ENCODE measurements at regions not wholly inside any gene's neighbourhood (a gene's known extent, or its start where the extent isn't known, plus 50 kb on each side); places are given as distances from the start of the nearest gene placed in this dataset.

DNA sequence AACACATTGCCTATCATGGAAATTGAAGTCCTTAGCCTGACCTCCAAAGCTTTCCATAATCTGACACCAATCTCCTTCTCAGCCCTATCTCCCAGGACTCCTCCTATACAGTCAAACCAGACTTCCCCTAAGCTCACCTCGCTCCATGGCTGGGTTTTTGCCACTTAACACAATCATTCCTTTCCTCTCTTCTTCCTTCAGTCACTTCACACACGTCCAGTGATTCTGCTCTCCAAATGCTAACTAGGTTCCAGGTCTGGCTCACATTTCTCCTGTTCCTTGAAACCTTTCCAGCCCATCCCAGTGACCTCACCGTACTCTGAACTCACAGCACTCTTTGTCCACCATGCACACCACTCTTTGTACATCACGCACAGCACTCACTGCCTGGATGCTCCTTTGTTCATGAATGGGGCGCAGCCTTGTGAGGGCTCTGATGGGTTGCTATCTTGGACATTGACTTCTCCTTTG lies 98.4 kb downstream of the GLUL start:
- DNase-seq = no peak

DNA sequence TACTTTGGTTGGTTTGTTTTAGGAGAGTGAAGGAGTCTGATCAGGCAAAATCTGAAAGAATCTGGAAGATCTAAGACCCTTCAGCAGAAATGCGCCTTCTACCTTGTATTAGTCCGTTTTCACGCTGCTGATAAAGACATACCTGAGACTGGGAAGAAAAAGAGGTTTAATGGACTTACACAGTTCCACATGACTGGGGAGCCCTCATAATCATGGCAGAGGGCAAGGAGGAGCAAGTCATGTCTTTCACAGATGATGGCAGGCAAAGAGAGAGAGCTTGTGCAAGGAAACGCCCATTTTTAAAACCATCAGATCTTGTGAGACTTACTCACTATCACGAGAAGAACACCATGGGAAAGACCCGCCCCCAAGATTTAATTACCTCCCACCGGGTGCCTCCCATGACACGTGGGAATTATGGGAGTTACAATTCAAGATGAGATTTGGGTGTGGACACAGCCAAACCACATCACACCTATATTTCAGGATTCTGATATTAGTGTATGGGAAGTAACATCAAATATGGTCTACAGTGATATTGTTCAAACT lies 99.3 kb downstream of the GLUL start:
- no peak for DNase-seq

DNA sequence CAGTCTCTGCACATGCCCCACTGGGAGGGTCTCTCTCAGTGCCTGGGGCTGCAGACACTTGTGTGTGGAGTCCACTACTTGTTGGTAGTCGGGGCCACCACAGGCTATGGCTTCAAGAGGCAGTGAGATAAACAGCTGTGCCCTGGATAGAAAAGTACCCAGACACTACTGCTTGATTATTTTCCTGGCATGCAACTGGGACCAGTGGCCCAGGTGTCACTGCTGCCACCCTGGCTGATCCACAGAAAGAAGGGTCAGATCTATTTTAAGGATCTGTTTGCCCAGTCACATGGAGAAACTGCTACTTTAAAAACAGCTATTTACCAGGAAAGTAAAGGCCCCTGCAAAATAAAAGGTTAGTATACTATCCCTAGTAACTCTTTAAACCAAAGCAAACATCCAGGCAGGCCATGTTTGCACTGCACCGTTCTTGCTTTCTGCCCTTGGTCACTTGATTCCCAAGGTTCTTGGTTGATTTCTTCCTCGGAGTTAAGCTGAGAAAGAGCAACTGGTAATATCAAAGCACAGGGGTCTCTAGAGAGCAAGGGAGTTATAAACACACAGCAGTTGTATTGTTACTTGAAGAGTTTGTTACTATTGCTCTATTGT lies 99.9 kb downstream of the GLUL start:
- no peak for DNase-seq

DNA sequence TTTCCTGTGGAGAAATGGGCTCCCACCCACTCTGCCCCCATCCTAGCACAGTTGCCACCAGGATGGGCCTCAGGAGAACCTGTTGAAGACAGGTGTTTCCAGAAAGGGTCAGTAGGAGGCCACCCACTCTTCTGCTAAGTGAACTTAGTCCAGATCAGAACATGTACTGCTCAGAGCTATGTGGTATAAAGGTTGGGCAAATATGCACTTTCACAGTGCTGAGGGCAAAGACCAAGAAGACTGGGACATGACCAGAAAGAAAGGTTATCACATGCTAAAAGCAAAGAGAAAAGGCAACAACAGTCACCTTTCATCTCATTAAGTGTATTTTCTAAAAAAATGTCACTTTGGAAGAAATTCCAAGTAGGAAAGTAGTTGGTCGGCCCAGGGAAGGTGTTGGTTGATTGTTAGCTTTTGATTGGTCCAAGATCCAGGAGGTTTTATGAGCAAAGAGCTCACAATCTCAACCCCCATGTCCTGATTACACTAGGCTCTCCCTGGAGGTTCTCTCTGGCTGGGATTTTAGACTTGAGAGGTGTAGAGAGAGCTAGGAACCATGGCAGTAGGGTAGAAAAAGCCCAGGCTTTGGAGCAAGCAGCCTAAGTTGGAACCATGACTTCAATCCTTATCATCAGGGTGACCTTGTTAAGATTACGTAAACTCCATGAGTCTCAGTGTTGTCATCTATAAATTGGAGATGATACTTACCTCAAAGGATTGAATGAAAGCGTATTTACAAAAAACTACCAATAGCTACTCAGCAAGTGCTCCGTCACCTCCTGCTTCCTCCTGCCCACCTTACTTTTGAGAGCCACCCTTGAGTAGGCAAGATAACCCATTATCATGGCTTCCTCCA lies 102.6 kb downstream of the GLUL start:
- no peak for DNase-seq

DNA sequence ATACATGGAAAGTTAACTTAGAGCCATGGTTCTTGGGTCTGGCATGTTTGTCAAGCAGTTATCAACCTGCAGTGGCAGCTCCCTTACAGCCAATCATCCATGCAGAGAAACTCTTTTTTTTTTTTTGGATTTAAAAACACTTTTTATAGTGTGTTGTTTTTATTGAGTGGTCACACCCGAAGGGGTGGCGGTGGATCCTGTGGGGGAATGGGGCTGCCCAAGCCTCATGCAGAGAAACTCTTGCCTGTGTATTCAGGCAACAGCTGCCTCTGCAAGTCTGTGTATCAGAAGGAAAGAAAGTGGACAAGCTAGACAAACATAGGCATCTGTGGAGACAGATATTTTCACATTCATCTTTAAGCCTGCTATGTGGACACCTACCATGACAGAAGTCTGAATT lies 104.8 kb downstream of the GLUL start:
- no peak for DNase-seq

DNA sequence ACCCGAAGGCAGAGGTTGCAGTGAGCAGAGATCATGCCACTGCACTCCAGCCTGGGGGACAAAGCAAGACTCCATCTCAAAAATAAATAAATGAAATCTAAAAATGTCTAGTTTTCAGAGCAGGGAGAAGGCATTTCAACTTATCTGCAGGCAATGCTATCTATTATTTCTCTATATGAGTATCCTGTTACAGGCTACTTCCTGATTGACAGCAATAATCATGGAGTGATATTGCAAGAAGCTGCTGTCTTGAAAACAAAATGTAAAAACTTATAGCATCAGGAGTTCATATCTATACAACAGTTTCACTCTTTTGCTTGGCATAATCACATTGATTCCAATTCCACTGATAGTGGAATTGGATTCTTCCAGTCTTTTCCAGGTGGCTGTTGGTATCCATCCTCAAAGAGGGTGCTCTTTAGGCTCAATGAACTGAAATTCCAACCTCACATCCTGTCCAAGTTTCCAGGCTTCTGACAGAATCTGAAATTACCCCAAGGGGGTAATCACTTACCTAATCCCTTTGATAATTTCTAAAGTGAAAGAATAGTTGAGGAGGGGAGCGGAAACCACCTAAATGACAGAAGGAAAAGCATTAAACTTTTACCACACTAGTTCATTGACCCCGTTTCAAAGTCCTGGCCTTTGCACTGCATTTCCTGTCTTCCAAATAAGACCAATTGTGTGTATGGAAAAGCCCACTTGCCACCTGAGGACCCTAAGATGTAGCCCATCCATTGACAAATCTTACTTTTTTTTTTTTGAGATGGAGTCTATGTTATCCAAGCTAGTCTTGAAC lies 107.6 kb downstream of the GLUL start:
- DNase-seq = no peak

DNA sequence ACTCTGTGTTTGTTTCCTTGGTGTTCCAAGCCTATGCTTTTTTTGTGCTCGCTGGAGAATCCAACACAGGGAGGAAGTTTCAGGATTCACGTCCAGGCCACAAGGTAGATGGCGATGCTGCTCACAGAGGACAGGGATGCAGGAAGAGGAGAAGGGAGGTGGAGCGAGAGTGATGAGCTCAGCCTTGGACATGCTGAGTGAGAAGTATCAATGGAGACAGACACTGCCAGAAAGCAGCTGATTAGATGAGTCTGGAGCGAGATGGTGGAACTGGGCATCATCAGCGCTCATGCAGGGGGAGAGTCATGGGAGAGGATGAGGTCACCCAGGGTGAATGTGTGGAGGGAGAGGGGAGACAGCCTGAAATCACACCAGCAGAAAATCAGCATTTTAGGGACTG lies 110.0 kb downstream of the GLUL start:
- DNase-seq = no peak

DNA sequence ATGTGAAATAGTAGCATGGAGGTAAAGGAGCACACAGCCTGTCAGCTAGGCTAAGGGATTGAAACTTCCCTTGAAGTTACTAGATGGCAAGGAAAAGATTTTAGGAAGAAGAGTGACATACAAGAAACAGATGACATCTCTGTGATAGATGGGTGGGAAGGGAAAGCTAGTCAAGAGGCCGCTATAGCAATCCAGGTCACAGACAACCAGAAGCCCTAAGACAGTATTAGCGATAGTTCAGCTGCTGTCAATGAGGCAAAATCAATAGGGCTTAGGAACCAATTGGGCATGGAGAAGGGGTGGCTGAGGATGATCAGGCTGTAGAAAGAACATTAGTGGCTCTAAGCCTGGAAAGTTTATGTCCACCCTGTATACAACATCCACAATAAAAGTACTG lies 111.1 kb downstream of the GLUL start:
- DNase-seq = no peak

DNA sequence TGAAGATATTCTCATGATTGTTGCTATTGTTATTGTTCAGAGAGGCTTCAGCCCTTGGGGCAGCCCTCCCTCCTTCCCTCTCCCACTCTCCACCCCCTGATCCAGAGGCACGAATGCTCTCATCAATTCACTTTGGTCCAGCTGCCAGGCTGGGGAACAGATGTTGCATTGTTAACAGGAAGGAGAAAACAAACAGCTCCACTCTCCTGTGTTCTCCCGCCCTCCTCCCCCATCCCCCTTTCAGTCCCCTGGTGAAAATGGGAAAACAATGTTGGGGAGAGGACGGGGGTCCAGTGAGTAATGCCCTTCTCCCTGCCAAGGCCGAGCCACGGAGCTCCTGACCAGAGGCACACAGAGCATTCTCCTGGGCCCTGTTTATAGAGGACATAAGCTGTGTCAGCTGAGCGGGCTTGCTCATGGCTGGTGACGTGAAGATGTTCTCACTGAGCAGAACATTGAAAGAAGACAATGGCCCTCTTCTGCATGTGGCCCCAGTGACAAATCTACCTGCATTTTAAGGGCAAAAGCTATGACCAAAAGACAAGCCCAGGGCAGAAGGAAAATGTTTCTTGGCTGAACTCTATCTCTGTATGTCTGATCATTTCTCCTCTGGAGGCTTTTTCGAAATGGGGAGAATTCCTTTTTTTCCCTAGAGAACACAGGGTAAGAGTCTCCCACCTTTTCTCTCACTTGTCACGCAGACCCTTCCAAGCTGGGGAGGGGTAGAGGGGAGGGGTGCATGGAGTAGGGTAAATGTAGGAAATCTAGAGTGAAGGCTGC lies 111.7 kb downstream of the GLUL start:
- DNase-seq = no peak

DNA sequence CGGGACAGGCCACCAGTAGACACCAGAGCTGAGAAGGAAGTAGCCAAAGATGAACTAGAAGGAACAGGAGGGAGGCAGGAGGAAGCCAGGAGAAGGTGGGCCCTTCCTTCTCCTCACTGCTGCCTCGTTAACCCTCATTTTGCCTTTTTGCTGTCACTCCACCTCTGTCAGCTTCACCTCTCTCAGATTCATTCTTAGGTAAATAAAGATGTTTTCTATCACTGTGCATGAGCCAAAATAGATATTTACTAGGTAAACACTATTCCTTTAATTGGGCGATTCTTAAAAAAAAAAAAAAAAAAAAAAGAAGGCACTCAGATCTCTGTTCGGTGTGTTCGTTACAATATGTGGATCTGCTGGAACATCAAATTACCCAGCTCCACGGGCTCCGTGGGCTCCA lies 112.3 kb downstream of the GLUL start:
- no peak for DNase-seq

DNA sequence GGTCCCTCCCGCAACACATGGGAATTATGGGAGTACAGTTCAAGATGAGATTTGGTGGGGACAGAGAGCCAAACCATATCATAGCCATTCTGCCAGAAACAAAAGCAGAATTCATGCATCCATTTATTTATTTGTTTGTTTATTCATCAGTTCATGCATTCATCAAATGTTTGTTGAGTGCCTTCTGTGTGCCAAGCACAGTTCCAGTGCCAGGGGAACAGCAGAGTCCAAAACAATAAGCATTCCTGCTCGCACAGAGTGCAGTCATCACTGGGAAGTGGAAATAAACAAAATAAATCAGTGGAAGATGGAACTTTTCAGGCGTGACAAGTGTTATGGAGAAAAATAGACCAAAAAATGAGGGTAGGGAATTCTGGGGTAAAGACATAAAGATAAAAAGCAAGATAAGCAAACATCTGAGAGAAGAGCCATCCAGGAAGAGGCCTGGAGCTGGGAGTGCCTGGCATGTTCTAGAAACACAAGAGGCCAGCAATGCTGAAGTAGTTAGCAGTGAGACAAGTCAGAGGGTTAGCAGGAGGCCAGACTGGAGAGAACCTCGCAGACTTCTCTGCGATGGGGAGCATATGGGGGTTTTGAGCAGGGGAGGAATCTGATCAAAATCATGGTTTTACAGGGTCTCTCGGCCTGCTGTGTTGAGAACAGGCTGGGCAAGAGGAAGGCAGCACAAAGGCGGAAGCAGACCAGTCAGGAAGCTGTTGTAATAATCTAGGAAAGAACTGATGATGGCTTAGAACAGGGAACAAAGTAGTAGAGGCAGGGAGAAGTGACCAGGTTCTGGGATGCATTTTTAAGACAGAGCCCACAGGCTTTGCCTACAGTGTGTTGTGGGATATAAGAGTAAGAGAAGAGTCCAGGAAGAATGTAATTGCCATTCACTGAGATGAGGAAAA lies 113.2 kb downstream of the GLUL start:
- DNase-seq = no peak

DNA sequence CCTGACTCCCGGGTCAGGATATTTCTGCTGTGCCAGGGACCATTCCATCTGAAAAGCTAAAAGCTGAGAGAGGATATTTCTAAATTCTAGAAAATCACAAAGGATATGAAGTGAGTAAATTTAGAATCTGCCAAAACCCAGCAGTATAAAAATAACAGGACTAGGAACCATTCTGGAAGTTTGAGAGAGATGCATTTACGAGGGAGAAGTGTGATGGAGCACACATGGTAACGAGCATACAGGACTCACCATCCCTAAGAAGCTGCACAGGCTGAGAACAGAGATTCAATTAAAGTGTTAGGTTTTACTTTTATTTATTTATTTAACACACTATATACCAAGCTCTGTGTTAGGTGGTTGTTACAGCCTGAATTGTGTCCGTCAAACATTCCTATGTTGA lies 116.3 kb downstream of the GLUL start:
- DNase-seq = no peak

DNA sequence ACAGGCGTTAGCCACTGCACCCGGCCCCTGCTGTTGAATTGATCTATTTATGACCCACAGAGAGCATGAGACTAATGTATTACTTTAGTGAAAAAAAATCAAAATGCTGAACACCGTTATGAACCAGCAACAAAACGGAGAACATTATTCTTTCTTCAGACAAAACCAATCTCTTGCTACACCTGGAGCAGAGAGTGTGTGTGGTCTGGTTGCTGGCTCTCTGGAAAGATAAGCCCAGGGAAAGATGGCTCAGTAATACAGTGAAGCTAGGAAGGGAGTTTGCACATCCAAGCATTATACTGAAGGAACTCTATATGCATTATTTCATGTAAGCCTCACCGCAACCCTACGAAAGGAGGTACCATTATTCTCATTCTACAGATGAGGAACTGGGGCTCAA lies 117.0 kb downstream of the GLUL start:
- DNase-seq = no peak

DNA sequence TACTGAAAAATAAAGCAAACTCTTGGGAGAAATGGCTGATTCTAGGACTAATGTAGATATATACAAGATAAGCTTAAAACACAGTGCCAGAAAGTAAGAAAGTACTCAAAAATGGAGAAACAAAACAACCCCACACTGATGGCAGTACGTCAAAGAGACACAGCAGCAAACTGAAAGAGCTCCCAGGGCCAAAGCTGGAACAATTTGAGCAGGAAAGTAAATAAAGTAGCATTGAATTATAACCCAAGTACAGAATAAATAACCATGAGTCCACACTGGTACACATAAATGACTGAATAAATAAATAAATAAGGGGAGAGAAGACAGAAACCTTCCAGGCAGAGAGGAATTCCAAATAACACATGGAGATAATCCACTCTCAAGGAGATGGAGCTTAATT lies 120.9 kb downstream of the GLUL start:
- DNase-seq = no peak

DNA sequence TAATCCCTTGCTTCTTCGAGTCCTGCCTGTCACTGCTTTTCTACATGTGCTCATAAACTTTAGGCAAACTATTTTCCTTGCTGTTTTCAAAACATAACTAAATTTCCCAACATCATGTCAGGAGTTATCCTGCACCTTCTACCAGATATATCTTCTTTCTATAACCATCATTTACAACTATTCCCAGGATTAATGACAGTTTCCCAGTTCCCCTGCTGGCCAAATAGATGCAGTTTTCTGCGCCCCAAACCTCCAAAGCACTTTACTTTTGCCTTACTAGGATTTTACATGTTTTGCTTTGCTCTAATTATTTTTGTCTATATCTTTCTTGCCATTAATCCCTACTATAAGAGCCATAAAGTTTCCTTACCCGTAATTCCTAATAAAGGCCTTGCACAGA lies 122.5 kb downstream of the GLUL start:
- DNase-seq = no peak

DNA sequence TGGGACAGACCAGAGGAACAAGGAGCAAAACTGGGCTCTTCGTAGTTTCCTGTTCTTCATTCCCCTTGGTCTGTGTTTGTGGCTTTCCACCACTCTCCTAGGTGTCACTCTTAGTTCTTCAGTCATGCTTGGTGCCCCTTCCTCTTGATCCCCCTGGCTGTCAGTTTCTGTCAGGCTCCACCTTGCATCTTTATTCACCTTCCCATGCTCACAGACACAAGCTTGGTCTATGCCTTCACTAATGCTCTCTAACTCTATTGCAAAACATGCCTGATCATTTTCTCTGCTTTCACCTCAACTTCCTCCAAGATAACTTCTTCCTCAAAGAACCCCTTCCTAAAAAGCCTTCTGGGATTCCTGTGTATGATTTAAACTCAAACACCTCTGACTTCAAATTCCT lies 122.9 kb downstream of the GLUL start:
- no peak for DNase-seq

DNA sequence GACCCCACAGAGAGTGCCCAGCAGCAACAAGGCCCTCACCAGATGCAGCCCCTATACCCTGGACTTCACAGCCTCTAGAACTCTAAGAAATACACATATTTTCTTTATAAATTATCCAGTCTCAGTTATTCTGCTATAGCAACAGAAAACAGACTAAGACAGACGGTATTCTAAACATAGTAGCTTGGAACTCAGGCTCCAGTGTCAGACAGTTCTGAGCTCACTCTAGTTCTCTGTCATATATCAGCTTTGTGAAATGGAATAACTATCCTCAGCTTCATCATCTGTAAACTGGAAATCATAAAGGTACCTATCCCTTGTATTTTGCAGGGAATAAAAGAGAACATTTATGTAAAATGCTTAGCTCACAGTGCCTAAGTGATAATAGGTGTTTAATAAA lies 127.4 kb downstream of the GLUL start:
- no peak for DNase-seq

DNA sequence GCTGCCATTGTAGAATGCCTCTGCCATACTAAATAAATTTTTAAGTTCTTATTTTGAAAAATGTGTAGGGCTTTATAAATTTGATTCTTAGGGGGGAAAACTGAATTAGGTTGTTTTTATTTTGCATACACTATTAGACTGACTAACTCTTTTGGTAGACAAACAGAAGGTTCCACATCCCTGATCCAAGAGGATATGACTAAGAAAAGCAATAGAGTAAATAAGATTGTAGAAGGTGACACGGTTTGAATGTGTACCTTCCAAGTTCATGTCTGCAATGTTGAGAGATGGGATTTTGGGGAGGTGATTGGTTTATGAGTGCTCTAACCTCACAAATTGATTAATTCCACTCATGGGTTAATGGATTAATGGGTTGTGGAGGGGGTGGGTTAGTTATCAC lies 127.9 kb downstream of the GLUL start:
- DNase-seq = no peak

DNA sequence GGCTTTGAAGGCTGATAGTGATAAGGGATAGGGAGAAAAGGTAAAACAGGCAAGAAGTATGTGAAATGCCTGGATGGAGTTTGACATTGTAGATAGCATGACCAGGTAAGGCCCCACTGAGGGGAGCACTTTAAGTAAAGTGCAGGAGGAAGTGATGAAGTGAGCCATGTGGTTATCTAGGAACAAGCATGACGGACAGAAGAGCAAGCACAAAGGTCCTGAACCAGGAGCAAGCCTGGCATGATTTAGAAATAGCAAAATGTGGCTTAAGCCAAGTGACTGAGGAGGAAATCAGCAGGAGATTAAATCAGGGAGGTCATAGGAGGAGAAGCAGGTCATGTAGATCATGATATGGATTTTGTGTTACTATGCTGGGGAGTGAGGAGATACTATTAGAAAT lies 129.2 kb downstream of the GLUL start:
- no peak for DNase-seq

DNA sequence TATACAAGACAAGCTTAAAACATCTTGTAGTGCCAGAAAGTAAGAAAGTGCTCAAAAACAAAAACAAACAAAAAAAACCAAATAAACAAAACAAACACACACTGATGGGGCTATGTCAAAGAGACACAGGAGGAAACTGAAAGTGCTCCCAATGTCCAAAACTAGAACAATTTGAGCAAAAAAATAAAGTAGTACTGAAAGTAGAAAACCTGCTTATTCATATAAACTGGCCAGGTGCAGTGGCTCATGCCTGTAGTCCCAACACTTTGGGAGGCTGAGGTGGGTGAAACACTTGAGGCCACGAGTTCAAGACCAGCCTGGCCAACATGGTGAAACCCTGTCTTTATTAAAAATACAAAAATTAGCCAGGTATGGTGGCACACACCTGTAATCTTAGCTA lies 129.9 kb downstream of the GLUL start:
- no peak for DNase-seq

DNA sequence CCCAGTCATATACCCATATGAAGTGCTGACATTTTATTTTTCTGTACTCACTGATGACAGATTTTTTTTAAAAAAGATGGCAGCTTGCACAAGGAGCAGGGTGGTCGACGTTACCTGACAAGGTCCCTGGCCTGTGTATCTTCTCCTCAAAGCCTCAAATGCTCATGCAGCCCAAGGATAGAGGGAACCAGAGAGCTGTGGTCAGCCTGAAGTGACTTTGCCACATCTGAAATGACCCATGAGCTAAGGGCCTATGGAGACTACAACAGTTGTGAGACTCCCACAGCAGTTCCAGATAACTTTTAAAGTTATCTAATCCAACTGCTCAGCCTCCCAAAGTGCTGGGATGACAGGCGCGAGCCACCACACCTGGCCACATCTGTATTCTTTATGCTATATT lies 131.1 kb downstream of the GLUL start:
- DNase-seq = no peak

Data from fibroblast of skin of scalp (primary cell).